IgD-negative memory B cell (primary cell): ENCODE measurements at regions not wholly inside any gene's neighbourhood (a gene's known extent, or its start where the extent isn't known, plus 50 kb on each side); places are given as distances from the start of the nearest gene placed in this dataset.
"Not testable (repeated sequence)": the region's sequence is repeated elsewhere in the genome, so short reads cannot be mapped to it uniquely, and the experiment has no call there.

ENCODE experiments used
- H3K27ac Mint-ChIP-seq, 3 donors: one replicate each; pipeline ENCODE4 v1.8.0; 2020 to 2022; ENCODE audit warnings: mild to moderate bottlenecking in 3 of 3, mixed read lengths in 3 of 3, moderate library complexity in 1 of 3
- H3K27me3 Mint-ChIP-seq: one replicate; pipeline ENCODE4 v1.8.0; 2021; ENCODE audit warnings: mixed read lengths
- H3K36me3 Mint-ChIP-seq: one replicate; pipeline ENCODE4 v1.8.0; 2020; ENCODE audit warnings: mild to moderate bottlenecking, mixed read lengths
- H3K4me1 Mint-ChIP-seq, 3 donors: one replicate each; pipeline ENCODE4 v1.8.0; 2020 to 2022; ENCODE audit warnings: mixed read lengths in 3 of 3, mild to moderate bottlenecking in 1 of 3
- H3K4me3 Mint-ChIP-seq, 4 donors: one replicate each; pipeline ENCODE4 v1.8.0; 2020 to 2022; ENCODE audit warnings: mild to moderate bottlenecking in 4 of 4, mixed read lengths in 4 of 4, moderate library complexity in 3 of 4
- H3K9me3 Mint-ChIP-seq, 3 donors: one replicate each; pipeline ENCODE4 v1.8.0; 2020 to 2021; ENCODE audit warnings: mixed read lengths in 3 of 3, mild to moderate bottlenecking in 1 of 3

DNA sequence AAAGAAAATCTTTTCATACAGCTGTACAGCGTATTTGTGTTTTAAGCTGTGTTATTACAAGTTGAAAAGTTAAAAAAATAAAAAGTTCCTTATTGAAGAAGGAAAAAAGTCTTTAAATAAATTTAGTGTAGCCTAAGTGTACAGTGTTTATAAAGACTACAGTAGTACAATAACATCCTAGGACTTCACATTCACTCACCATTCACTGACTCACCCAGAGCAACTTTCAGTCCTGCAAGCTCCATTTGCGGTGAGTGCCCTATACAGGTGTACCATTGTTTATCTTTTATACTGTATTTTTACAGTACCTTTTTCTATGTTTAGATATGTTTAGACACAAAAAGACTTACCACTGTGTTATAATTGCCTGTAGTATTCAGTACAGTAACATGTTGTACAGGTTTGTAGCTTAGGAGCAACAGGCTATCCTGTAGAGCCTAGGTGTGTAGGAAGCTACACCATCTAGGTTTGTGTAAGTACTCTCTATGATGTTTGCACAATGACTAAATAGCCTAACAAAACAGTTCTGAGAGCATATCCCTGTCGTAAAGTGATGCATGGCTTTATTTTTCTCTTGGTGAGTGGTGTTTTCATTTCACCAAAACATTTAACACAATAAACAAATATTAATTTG lies 275.2 kb downstream of the DACT1 start:
- H3K4me1 Mint-ChIP-seq = no peaks in the 10 kb centered on the region
- no peaks in the 10 kb centered on the region for H3K36me3 Mint-ChIP-seq
- no peaks in the 10 kb centered on the region for H3K9me3 Mint-ChIP-seq
- peaks cover 2% of the 10 kb centered on the region for H3K27me3 Mint-ChIP-seq
- H3K4me3 Mint-ChIP-seq = no peak overlapping the region
- no peak overlapping the region for H3K27ac Mint-ChIP-seq

GRCh38 chr14:58914279-58914855 lies 274.1 kb upstream of the DAAM1 start:
- Mint-ChIP-seq H3K36me3 (no peaks in the 10 kb centered on the region), H3K27me3 (peaks cover 3% of the 10 kb centered on the region), H3K9me3 (no peaks in the 10 kb centered on the region), H3K4me3 (no peak overlapping the region), H3K27ac (no peak overlapping the region), H3K4me1 (no peaks in the 10 kb centered on the region)

DNA sequence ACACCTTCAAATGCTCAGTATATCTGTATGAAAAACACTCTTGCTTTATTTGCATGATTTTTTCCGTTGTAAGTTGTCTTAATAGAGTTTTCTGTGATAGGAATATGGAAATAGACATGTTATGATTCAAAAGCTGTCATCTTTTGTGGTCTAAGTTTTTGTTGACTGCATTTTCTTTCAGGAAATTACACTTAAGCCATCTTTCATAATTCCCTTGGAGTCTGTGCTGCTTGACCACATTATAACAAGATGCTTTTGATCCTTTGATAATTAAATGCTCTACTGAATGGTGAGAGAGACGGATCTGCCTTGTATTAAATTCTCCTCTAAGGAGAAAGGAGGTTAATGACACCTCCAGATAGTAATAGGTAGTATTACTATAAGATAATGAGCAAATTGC lies 272.8 kb upstream of the DAAM1 start:
- Mint-ChIP-seq H3K4me3 (no peak overlapping the region), H3K4me1 (no peaks in the 10 kb centered on the region), H3K9me3 (no peaks in the 10 kb centered on the region), H3K27me3 (peaks cover 3% of the 10 kb centered on the region), H3K27ac (peak overlapping the region in 1 of 3 donors; percentile 10), H3K36me3 (no peaks in the 10 kb centered on the region)

- Mint-ChIP-seq H3K36me3 (no peaks in the 10 kb centered on the region), H3K27me3 (peaks cover 3% of the 10 kb centered on the region), H3K4me1 (no peaks in the 10 kb centered on the region), H3K4me3 (no peak overlapping the region), H3K27ac (no peak overlapping the region), H3K9me3 (peaks cover 0 to 1% (median 1%) of the 10 kb centered on the region in 3 donors)
Observed at GRCh38 chr14:58918066-58918738, 270.3 kb upstream of the DAAM1 start.

DNA sequence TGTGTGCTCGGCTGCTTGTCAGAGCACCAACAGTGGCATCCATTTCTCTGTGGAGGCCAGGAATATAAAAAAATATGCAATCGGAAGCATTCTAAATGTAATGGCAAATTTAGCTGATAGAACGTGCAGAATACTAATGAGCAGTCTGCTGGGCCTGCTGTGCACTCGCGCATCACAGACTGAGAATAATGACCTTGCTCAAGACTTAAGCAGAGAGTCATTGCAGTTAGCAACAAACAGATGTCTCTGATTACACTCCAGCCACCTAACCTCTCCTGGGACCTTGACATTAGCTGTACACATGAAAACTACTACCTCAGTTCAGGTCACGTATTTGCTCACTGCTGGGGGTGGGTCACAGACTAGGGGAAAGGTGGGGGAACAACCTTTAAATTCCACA lies 269.2 kb upstream of the DAAM1 start:
- Mint-ChIP-seq H3K27ac (no peak overlapping the region), H3K4me1 (no peaks in the 10 kb centered on the region), H3K9me3 (peaks cover 0 to 1% (median 1%) of the 10 kb centered on the region in 3 donors)

DNA sequence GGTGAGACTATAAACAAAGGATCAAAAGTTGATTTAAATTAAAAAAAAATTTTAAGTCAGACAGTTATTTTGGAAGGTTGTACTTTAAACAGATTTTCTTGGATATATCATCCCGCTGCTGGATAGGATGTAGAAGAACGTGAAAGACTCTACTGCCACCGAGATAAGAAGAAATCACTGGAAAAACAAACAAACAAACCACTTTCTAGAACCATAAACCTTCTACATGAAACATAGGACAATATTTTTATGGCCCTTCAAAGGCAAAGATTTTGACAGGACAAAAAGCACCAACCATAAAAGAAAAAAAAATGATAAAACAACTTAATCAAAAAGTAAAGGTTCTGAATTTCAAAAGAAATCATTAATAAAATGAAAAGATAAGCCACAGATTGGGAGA lies 268.2 kb upstream of the DAAM1 start:
- Mint-ChIP-seq H3K9me3 (peaks cover 0 to 1% (median 1%) of the 10 kb centered on the region in 3 donors), H3K4me3 (no peak overlapping the region), H3K4me1 (no peaks in the 10 kb centered on the region), H3K27ac (no peak overlapping the region), H3K27me3 (peaks cover 3% of the 10 kb centered on the region), H3K36me3 (no peaks in the 10 kb centered on the region)

More for the DNA sequence above, 269.2 kb upstream of the DAAM1 start:
- Mint-ChIP-seq H3K27me3 (peaks cover 3% of the 10 kb centered on the region), H3K4me3 (no peak overlapping the region), H3K36me3 (no peaks in the 10 kb centered on the region)

DNA sequence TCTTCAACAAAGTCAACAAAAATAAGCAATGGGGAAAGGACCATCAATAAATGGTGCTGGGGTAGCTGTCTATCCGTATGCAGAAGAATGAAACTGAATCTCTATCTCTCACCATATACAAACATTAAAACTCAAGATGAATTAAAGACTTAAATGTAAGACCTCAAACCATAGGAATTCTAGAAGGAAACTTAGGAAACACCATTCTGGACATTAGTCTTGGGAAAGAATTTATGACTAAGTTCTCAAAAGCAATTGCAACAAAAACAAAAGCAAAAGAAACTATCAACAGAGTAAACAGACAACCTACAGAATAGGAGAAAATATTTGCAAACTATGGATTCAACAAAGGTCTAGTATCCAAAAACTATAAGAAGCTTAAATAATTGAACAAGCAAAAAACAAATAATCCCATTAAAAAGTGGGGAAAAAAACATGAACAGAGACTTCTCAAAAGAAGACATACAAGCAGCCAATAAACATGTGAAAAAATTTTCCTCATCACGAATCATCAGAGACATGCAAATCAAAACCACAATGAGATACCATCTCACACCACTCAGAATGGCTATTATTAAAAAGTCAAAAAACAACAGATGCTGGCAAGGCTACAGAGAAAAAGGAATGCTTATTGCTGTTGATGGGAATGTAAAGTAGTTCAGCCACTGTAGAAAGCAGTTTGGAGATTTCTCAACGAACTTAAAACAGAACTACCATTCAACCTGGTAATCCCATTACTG lies 266.1 kb upstream of the DAAM1 start:
- H3K4me3 Mint-ChIP-seq, H3K27ac Mint-ChIP-seq, H3K36me3 Mint-ChIP-seq, H3K4me1 Mint-ChIP-seq, H3K27me3 Mint-ChIP-seq, H3K9me3 Mint-ChIP-seq: not testable (repeated sequence)

- H3K9me3 Mint-ChIP-seq = peaks cover 0 to 4% (median 1%) of the 10 kb centered on the region in 3 donors
- no peaks in the 10 kb centered on the region for H3K36me3 Mint-ChIP-seq
- H3K27ac Mint-ChIP-seq = no peak overlapping the region
- H3K27me3 Mint-ChIP-seq = no peaks in the 10 kb centered on the region
- no peak overlapping the region for H3K4me3 Mint-ChIP-seq
- H3K4me1 Mint-ChIP-seq = no peaks in the 10 kb centered on the region
Observed at GRCh38 chr14:58923751-58924405, 264.6 kb upstream of the DAAM1 start.

DNA sequence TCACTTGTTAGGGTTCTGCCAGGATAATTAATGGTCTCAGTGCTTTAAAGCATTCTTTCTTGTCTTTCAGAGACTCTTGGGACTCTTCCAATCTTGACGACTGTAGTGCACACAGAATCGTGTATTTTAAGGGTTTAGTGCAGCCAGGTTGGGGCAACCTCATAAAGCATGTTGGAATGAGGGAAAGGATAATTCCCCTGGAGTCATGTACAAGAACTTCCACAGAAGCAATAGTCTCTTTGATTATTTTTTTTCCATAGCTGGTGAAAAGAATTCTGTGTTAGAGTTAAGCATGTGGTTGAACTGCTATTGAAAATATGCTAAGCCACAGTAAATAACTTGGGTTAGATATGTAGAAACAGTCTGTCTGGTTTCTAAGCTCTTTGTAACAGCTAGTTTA lies 246.8 kb upstream of the DAAM1 start:
- no peak overlapping the region for H3K27ac Mint-ChIP-seq
- H3K36me3 Mint-ChIP-seq = peaks cover 3% of the 10 kb centered on the region
- peaks cover 2% of the 10 kb centered on the region for H3K27me3 Mint-ChIP-seq
- no peak overlapping the region for H3K4me3 Mint-ChIP-seq
- H3K4me1 Mint-ChIP-seq = no peaks in the 10 kb centered on the region
- H3K9me3 Mint-ChIP-seq = peaks cover 7 to 11% (median 7%) of the 10 kb centered on the region in 3 donors

DNA sequence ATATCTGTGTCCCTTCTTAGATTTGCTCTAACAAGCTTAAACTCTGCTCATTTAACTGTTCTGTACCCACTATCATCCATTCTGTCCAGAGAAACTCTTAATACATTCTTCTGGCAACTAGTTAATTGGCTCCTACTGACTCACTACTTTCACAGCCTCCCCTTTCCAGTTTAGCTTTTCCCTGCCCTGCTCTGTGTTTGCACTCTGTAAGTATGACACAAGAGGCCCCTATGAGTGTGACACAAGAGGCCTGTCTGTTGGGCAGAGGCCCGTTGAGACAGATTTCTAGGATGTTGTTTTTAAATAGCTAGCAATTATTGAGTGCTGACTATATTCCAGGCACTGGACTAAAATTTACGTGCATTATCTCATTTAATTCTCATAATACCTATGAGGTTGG lies 246.0 kb upstream of the DAAM1 start:
- Mint-ChIP-seq H3K27ac (no peak overlapping the region), H3K4me1 (no peaks in the 10 kb centered on the region), H3K9me3 (peaks cover 0 to 4% (median 3%) of the 10 kb centered on the region in 3 donors), H3K4me3 (no peak overlapping the region), H3K27me3 (peaks cover 2% of the 10 kb centered on the region), H3K36me3 (peaks cover 3% of the 10 kb centered on the region)

GRCh38 chr14:58944343-58944967 lies 244.0 kb upstream of the DAAM1 start:
- Mint-ChIP-seq H3K27ac (no peak overlapping the region), H3K27me3 (peaks cover 2% of the 10 kb centered on the region), H3K4me1 (no peaks in the 10 kb centered on the region), H3K4me3 (no peak overlapping the region), H3K36me3 (no peaks in the 10 kb centered on the region), H3K9me3 (peaks cover 0 to 3% (median 2%) of the 10 kb centered on the region in 3 donors)

DNA sequence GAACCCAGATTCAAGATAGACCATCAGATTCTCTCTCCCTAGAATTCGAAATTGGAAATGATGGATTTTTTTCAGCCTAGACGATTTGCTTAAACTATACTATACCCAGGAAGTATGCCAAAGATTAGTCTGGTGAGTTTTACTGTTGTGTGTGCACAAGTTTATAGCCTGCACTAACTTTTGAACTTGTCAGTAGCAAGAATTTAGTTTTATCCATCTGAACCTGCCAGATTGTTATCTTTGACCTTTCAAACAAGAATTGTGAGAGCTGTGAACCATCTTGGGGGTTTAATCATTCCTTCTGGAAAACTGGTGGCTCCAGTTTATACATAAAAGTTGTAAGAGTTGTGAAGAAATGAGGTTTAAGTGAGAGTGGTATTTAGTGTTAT lies 243.5 kb upstream of the DAAM1 start:
- Mint-ChIP-seq H3K4me1 (no peaks in the 10 kb centered on the region), H3K36me3 (no peaks in the 10 kb centered on the region), H3K9me3 (peaks cover 0 to 3% (median 0%) of the 10 kb centered on the region in 3 donors), H3K4me3 (no peak overlapping the region), H3K27ac (no peak overlapping the region), H3K27me3 (peaks cover 2% of the 10 kb centered on the region)

- Mint-ChIP-seq H3K9me3 (peaks cover 0 to 5% (median 1%) of the 10 kb centered on the region in 3 donors), H3K36me3 (no peaks in the 10 kb centered on the region), H3K27ac (no peak overlapping the region), H3K27me3 (peaks cover 2% of the 10 kb centered on the region), H3K4me3 (no peak overlapping the region), H3K4me1 (no peaks in the 10 kb centered on the region)
Observed at GRCh38 chr14:58946431-58946830, 242.0 kb upstream of the DAAM1 start.

GRCh38 chr14:58947156-58947555 lies 241.3 kb upstream of the DAAM1 start:
- no peak overlapping the region for H3K27ac Mint-ChIP-seq
- no peaks in the 10 kb centered on the region for H3K36me3 Mint-ChIP-seq
- H3K4me1 Mint-ChIP-seq = no peaks in the 10 kb centered on the region
- H3K4me3 Mint-ChIP-seq = no peak overlapping the region
- H3K9me3 Mint-ChIP-seq = peaks cover 0 to 5% (median 1%) of the 10 kb centered on the region in 3 donors
- peaks cover 5% of the 10 kb centered on the region for H3K27me3 Mint-ChIP-seq
